ENCODE measurements at regions not wholly inside any gene's neighbourhood (a gene's known extent, or its start where the extent isn't known, plus 50 kb on each side); places are given as distances from the start of the nearest gene placed in this dataset.
A peak's percentile ranks its signal among the peaks of the same experiment; 100 is the strongest.

DNA sequence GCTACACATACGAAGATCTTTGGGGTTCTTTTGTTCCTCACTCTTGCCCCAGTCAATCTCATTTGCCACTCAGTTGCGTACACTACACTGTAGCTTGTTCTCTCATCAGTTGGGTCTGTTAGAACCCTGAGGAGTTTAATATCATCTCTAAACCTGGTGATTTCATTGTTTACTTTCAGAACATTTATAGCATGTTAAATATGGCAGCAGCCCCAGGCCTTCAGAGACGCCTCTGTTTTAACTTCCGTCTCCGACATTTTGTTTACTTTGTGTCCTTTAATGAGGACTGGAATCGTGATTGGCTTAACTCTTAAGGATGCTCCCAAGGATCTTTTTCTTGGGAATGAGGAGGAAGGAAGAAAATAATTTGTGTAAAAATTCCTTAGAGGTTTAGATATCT is 510.1 kb downstream of the NR2F1-AS1 start:
- no peak overlapping the region for H3K4me3 ChIP-seq (ENCODE audit: low read depth, low read length)
- no peak for DNase-seq (ENCODE audit: low read depth)
- TF ChIP-seq, protein P1, sequence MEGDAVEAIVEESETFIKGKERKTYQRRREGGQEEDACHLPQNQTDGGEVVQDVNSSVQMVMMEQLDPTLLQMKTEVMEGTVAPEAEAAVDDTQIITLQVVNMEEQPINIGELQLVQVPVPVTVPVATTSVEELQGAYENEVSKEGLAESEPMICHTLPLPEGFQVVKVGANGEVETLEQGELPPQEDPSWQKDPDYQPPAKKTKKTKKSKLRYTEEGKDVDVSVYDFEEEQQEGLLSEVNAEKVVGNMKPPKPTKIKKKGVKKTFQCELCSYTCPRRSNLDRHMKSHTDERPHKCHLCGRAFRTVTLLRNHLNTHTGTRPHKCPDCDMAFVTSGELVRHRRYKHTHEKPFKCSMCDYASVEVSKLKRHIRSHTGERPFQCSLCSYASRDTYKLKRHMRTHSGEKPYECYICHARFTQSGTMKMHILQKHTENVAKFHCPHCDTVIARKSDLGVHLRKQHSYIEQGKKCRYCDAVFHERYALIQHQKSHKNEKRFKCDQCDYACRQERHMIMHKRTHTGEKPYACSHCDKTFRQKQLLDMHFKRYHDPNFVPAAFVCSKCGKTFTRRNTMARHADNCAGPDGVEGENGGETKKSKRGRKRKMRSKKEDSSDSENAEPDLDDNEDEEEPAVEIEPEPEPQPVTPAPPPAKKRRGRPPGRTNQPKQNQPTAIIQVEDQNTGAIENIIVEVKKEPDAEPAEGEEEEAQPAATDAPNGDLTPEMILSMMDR (conservative IDR thresholded peaks at IDR 0.05; ENCODE audit: low read depth, low read length): no peak

DNA sequence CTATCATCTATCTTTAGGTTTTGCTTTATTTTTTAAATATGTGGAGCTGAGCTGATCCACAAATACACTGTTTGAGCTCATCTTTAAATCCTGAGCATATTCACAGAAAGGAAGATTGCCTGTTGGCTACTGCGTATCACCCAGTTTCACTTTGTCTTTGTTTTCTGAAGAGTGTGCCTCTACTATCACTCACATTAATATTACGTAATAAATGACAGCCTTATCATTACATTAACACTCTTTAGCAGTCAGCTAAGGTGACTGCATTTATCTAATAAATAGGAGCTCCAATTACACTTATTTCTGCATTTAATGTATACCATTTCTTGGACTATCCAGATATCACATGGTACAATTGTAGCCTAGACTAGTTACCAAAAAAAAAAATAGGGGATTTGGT is 511.7 kb downstream of the NR2F1-AS1 start:
- TF ChIP-seq, protein P1 (conservative IDR thresholded peaks at IDR 0.05; ENCODE audit: low read depth, low read length): no peak
- H3K4me3 ChIP-seq (ENCODE audit: low read depth, low read length): no peak overlapping the region
- DNase-seq (ENCODE audit: low read depth): no peak

DNA sequence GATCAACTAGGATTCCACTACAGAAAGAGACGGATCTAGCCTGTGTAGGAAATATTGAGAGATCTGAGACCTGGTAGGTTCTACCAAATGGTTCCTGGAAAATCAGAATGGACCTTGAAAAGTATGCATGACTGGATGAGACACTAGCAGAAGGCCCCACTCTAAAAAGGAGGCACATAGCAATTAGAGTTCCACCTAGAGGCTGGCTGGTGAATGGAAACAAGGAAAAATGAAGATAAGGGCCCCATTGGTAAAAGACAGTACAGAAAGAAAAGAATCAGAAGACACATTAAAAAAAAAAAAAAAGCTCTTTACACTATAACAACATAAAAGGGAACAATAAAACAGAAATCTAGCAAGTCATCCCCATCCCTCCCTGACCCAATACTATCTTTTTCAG is 518.5 kb downstream of the NR2F1-AS1 start:
- DNase-seq (ENCODE audit: low read depth): no peak
- H3K4me3 ChIP-seq (ENCODE audit: low read depth, low read length): no peak overlapping the region

DNA sequence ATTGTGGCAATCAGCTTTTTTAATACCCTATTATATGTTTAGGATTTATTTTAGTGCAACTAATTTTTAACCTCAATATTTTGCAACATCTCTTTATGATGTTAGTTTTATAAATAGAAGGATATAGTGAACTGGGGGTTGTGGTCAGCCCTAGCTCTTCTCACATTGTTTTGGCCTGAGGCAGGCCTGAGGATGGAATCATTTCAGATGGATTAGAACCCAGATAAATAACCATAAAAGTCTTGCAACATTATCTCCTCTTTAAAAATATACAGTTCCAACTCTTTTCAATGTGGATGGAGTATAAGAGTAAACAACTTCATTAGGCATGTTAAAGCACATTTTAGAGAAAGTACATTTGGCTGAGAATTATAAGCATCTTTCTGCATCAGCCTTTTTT is 522.7 kb downstream of the NR2F1-AS1 start:
- H3K4me3 ChIP-seq (ENCODE audit: low read depth, low read length): no peak overlapping the region
- TF ChIP-seq, protein P1 (conservative IDR thresholded peaks at IDR 0.05; ENCODE audit: low read depth, low read length): no peak
- DNase-seq (ENCODE audit: low read depth): no peak

More for the DNA sequence above, 518.5 kb downstream of the NR2F1-AS1 start:
- TF ChIP-seq, protein P1 (conservative IDR thresholded peaks at IDR 0.05; ENCODE audit: low read depth, low read length): peak; percentile 69

DNA sequence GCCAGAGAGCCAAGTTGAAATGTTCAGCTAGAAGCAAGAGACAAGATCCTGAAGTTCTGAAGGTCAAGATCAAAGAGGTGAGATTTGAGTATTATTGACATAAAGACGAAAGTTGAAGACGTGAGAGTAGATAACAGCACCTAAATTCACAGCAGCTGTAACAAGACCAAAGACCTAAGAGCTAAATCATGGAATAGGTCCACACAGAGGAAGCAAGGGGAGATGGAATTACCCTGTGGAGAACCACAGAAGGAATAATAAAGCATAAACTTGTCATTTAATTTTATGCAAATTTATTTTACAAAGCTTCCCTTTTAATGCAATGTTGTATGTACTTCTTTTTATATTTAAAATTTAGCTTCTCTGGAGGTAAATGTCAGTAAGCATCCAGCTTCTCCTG is 523.7 kb downstream of the NR2F1-AS1 start:
- H3K4me3 ChIP-seq (ENCODE audit: low read depth, low read length): no peak overlapping the region
- DNase-seq (ENCODE audit: low read depth): no peak
- TF ChIP-seq, protein P1 (conservative IDR thresholded peaks at IDR 0.05; ENCODE audit: low read depth, low read length): no peak

DNA sequence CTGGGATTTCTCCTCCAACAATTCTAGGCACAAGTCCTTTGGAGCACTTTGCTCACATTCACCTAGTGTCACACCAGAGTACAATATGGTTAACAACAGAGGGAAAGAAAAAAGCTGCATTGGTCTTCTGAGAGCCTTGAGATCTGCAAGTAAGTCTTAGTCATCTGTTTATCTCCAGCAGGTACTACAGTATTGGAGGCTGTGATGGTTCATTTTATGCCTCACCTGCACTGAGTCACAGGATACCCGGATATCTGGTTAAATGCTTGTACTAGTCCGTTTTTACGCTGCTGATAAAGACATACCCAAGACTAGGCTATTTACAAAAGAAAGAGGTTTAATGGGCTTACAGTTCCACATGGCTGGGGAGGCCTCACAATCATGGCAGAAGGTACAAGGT is 525.0 kb downstream of the NR2F1-AS1 start:
- TF ChIP-seq, protein P1 (conservative IDR thresholded peaks at IDR 0.05; ENCODE audit: low read depth, low read length): no peak
- DNase-seq (ENCODE audit: low read depth): no peak
- no peak overlapping the region for H3K4me3 ChIP-seq (ENCODE audit: low read depth, low read length)

DNA sequence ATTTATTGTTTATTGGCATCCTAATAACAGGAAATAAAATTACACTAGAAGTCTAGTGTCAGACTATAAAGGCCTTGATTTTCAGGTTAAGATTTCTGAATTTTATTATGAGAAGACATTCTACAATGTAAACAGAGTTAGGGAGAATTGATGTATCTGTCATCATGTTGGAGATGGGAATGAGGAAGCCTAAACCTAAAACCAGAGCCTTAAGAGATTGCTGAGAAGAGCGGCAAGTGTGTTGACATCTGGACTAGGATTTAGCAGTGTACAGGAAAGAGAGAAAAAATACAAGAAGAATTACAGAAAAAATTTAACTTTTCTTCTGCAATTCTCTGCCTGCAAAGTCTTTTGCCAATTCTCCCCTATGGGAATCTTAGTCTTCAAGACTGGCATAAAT is 525.5 kb downstream of the NR2F1-AS1 start:
- no peak for DNase-seq (ENCODE audit: low read depth)
- TF ChIP-seq, protein P1 (conservative IDR thresholded peaks at IDR 0.05; ENCODE audit: low read depth, low read length): no peak
- H3K4me3 ChIP-seq (ENCODE audit: low read depth, low read length): no peak overlapping the region

All from epithelial cell of proximal tubule (primary cell).